ENCODE measurements at regions not wholly inside any gene's neighbourhood (a gene's known extent, or its start where the extent isn't known, plus 50 kb on each side); places are given as distances from the start of the nearest gene placed in this dataset.
A peak's percentile ranks its signal among the peaks of the same experiment; 100 is the strongest.

- DNase-seq (ENCODE audit: low read depth), result no peak
These were observed 136.6 kb downstream of the ANKRD60 start for GRCh38 chr20:58091810-58092209.

DNA sequence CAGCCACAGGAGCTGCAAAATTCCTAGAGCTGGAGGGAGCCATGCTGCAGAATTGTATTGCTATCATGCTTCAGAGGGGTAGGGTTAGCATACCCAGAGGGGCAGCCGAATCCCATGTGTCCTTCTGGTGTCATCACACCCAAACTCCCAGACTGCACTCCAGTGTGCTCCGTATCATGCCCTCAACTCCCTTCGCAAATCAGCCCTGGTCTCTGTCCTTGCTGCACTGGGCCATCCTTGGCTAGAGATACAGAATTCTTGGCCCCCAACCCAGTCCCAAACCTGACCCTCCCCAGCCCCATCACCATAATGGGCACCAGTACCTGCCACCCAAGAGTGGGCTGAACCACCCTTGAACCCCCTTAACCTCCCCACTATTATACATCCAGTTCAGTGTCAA, 138.3 kb downstream of the ANKRD60 start:
- no peak for DNase-seq (ENCODE audit: low read depth)

- DNase-seq (ENCODE audit: low read depth), result no peak
These were observed 139.8 kb downstream of the ANKRD60 start for GRCh38 chr20:58088625-58089024.

DNA sequence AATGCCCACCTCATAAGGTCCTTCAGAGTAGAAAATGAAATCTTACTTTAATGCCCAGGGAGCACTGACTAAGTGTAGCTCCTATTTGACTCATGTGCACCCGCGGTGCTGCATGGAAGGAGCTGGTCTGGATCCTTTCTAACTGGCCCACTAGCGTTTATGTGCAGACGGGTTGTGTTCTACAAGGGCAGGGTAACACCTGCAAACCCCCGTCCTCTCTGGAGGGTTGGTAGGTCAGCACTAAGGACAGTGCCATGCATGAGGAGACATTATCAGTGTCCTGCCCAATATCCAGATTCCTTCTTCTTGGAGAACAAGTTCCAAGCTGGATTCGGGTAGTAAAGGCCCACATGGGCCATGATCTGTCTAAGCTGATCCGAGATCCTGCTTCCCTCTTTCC, 140.3 kb downstream of the ANKRD60 start:
- DNase-seq (ENCODE audit: low read depth), result no peak

DNA sequence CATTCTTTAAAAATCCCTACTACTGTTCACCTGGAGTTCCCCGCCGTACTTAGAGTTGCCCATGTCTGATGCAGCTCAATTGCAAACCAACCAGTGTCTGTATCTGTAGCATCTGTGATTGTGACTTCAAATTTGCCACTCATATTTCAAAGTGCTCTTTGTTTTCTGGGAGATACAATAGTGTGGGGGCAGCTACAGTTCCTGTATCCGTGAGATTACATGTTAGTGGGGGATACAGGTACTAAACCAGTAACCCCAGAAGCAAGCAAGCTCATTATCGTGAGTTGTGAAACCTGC, 140.9 kb downstream of the ANKRD60 start:
- no peak for DNase-seq (ENCODE audit: low read depth)

GRCh38 chr20:58086763-58087561, 141.5 kb downstream of the ANKRD60 start:
- no peak for DNase-seq (ENCODE audit: low read depth)

DNA sequence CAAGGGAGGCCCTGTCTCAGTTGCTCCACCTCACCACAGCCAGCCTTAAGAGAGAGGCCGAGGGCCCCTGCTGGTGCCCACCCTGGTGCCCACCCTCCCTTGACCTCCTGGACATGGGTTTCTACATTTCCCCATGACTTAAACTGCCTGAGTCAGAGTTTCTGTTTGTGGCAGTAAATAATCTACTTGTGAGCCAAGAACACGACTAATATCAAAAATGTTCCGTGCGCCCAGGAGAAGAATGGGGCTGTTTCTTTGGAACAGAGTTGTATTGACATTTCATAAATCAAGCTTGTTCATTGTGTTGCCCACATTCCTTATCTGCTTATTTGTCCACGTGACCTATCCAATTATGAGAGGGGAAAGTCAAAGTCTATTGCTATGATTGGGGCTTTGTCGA, 143.5 kb downstream of the ANKRD60 start:
- no peak for DNase-seq (ENCODE audit: low read depth)

- no peak for DNase-seq (ENCODE audit: low read depth)
These were observed 143.9 kb downstream of the ANKRD60 start for GRCh38 chr20:58084566-58084965.

DNA sequence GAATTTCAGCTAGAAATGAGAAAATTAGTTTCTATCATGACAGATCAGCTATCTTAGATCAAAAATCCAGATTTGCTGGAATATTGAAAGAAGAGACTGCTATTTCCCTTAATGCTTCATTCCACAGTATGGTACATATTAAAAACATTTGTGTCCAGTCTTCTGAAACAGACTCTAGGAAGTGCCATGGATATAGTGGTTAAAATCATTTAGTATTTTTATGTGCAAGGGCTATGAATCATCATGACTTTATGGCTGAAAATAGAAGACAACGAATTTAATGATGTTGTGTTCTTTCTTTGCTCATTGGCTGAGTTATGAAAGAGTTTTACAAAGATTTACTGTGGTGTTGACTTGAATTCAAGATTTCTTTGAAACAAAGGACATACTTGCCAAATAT, 146.6 kb downstream of the ANKRD60 start:
- peak; percentile 71 for DNase-seq (ENCODE audit: low read depth)

DNA sequence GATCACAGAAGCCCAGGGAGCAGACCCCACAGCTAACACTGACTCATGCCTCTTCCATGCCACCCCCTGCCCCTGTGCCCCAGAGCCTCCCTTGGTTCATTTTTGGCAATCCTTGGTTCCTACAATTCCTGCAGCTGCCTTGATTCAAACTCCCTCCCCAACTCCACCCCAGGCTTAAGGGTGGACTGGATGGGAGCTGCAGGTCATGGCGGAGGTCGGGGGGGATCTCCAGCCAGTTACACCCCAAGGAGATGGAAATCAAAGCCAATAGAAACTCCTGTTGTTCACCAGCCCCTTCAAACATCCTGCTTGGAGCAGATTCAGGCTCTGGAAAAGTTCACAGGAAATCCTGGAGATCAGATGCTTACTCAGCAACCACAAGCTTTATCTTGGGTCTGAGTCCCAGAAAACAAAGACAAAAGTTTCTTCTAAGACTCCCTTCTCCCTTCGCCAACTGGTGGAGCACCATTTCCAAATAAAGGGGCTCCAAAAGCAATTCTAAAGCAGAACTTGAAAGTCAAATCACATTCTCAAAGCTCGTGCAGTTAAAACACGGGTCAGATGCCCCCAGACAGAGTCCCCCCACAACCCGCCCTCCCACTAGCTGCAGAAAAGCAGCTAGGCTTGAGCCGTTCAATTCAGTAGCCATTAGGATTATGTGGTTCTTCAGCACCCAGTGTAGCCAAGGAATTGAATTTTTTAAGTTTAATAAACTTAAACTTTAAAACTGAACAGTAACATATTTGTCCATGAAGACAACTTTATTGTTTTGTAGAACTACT, 149.5 kb downstream of the ANKRD60 start:
- peak; percentile 63 for DNase-seq (ENCODE audit: low read depth)

DNA sequence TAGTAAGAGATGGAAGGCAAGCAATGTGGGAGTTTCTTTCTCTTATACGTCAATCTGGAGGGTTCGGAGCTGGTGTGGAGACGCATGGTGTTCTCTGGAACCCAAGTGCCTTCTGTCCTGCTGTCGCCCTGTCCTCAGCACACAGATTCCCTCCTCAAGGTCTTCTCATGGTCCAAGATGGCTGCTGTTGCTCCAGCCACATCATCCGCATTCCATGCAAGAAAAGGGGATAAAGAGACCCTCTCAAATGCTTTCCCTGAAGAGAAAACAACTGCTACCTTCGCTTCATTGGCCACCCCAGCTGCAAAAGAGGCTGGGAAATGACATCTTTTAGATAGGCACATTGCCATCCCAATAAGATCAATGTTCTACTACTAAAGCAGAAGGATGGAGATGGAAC, 151.2 kb downstream of the ANKRD60 start:
- DNase-seq (ENCODE audit: low read depth), result no peak

GRCh38 chr20:58076405-58076804, 152.0 kb downstream of the ANKRD60 start:
- DNase-seq (ENCODE audit: low read depth), result no peak

GRCh38 chr20:58075586-58076345, 152.7 kb downstream of the ANKRD60 start:
- DNase-seq (ENCODE audit: low read depth), result no peak

- DNase-seq (ENCODE audit: low read depth), result peak; percentile 68
These were observed 154.3 kb downstream of the ANKRD60 start for GRCh38 chr20:58073945-58074856.

DNA sequence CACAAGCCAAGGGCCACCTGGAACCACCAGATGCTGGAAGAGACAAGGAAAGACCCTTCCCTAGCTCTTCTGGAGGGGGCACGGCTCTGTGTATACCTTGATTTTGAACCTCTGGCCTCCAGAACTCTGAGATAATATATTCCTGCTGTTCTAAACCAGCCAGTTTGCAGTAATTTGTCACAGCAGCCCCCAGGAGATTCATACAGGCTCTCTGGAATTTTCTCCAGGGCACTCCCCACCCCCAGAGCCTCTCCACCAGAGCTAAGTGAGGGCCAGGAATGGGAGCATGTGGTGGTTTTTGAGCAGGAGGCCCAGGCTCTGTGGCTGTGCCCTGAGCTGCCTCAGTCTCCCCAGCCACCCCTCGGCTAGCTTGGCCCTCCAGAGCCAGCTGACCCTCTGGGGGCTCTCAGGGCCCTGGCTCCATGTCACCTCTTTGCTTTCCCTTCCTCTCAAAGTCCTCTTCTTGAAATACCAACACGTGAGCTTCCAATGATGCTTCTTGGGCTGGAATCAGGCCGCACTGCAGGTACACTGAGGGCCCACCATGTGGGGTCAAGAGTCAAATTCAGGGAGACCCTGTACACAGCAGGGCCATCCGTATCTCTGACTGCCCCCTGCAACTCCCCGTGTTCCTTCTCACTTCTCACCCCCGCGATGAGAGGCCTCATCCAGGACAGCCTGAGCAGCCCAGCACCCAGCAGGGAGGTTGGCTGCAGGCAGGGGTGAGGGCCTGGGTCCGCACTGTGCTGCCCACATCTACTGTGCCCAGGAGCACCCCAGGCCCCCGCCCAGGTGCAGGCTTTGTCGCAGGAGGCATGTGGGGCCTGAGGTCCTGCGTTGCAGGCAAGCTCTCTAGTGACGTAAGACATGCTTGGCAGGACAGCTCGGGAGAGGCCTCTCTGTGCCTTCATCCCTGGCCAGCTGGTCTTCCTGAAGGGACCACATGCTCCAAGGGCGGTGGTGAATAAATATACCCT, 155.5 kb downstream of the ANKRD60 start:
- DNase-seq (ENCODE audit: low read depth), result no peak

- DNase-seq (ENCODE audit: low read depth), result no peak
These were observed 156.5 kb downstream of the ANKRD60 start for GRCh38 chr20:58071991-58072390.

DNA sequence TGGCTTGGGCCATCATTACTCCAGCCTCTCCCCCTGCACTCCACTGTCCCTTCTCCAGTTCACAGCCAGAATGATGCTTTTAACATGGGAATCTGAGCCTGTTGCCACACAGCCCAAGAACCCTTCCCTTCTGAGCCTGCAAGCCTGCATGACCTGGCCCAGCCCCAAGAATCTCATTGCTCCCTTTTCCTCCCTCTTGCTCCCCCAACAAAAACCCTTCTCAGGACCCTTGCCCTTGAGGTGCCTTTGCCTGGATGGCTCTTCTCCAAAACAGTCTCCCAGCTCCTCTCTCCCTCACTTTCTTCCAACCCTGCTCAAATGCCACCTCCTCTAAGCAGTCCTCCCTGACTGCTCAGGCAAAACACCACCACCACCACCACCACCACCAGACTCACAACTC, 157.2 kb downstream of the ANKRD60 start:
- DNase-seq (ENCODE audit: low read depth), result no peak

GRCh38 chr20:58070664-58071196, 157.7 kb downstream of the ANKRD60 start:
- DNase-seq (ENCODE audit: low read depth), result no peak

- DNase-seq (ENCODE audit: low read depth), result no peak
These were observed 158.4 kb downstream of the ANKRD60 start for GRCh38 chr20:58069796-58070663.
